ENCODE measurements at regions not wholly inside any gene's neighbourhood (a gene's known extent, or its start where the extent isn't known, plus 50 kb on each side); places are given as distances from the start of the nearest gene placed in this dataset.

- no peak for TF ChIP-seq GATA1 (IDR thresholded peaks at IDR 0.05; ENCODE audit: low read depth, low read length)
- no peak for TF ChIP-seq POLR2A (IDR thresholded peaks at IDR 0.05; ENCODE audit: low read length)
- no peak for DNase-seq
Measured at GRCh38 chr3:55367384-55367783, 119.7 kb downstream of the WNT5A start.

- TF ChIP-seq POLR2A (IDR thresholded peaks at IDR 0.05; ENCODE audit: low read length) (no peak), GATA1 (IDR thresholded peaks at IDR 0.05; ENCODE audit: low read depth, low read length) (no peak)
- no peak for DNase-seq
Measured at GRCh38 chr3:55364421-55364820, 122.7 kb downstream of the WNT5A start.

GRCh38 chr3:55362210-55362960 lies 124.7 kb downstream of the WNT5A start:
- no peak for DNase-seq

GRCh38 chr3:55357796-55358195 lies 129.3 kb downstream of the WNT5A start:
- no peak for DNase-seq
- TF ChIP-seq POLR2A (IDR thresholded peaks at IDR 0.05; ENCODE audit: low read length) (no peak), GATA1 (IDR thresholded peaks at IDR 0.05; ENCODE audit: low read depth, low read length) (no peak)

More at GRCh38 chr3:55362210-55362960, 124.7 kb downstream of the WNT5A start:
- TF ChIP-seq GATA1 (IDR thresholded peaks at IDR 0.05; ENCODE audit: low read depth, low read length) (no peak), POLR2A (IDR thresholded peaks at IDR 0.05; ENCODE audit: low read length) (no peak)

DNA sequence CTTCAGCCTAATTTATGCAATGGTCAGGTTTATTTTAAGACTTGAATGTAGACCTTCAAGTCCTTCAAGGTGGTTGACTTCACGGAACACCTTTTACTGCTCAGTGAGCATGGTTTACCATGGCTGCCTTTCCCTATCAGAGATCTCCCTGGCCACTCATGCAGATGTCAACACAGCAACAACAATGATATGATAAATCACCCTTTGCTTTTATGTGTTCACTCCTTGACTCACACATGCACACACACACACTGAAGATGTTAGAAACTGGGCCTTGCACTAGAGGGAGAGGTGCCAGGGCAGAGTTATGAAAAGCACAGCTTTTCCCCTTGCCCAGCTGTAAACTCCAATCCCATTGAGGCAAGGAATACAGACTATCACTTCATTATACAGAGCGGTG lies 134.4 kb downstream of the WNT5A start:
- TF ChIP-seq POLR2A (IDR thresholded peaks at IDR 0.05; ENCODE audit: low read length): no peak
- TF ChIP-seq GATA1 (IDR thresholded peaks at IDR 0.05; ENCODE audit: low read depth, low read length): no peak
- no peak for DNase-seq

- DNase-seq: no peak
- TF ChIP-seq POLR2A (IDR thresholded peaks at IDR 0.05; ENCODE audit: low read length) (no peak), GATA1 (IDR thresholded peaks at IDR 0.05; ENCODE audit: low read depth, low read length) (no peak)
Measured at GRCh38 chr3:55349851-55350250, 137.3 kb downstream of the WNT5A start.

DNA sequence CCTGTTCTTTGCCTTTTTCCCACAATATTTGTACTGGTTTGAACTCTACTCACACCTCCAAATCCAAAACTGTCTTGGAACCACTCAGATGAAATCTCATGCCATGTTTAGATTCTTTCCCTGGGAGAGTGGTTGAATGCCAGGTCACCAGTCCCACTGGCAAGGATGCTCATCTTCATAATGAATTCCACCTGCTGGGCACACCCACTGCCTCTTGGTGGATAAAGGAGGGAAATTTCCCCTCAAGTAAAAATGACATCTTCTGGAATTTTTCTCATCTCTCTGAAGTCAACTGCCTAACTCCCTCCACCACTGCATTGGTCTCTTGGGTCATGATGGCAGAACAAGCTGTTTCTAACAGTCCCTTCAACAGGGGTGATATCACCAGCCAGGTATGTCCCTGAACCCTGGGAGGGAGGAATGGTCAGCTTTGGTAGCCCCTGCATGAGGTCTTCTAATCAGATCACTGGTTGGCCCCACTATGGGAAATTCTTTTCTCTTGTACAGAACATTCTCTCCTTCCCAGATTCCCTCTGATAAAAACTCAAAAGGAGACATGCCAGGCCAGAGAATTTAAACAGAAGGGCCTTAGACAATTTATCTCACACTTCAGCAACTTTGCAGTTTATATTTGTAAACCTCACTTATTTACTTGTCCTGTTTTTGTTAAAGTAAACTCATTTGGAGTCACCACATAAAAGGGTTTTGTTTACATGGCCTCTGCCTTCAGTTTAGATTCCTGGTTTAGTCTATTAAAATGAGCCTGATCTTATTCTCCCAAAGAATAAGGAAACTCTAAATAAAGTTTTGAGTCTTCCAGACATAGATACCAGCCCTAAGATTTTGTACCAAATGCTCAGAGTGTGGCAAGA lies 143.4 kb downstream of the WNT5A start:
- no peak for DNase-seq
- no peak for TF ChIP-seq GATA1 (IDR thresholded peaks at IDR 0.05; ENCODE audit: low read depth, low read length)
- no peak for TF ChIP-seq POLR2A (IDR thresholded peaks at IDR 0.05; ENCODE audit: low read length)

DNA sequence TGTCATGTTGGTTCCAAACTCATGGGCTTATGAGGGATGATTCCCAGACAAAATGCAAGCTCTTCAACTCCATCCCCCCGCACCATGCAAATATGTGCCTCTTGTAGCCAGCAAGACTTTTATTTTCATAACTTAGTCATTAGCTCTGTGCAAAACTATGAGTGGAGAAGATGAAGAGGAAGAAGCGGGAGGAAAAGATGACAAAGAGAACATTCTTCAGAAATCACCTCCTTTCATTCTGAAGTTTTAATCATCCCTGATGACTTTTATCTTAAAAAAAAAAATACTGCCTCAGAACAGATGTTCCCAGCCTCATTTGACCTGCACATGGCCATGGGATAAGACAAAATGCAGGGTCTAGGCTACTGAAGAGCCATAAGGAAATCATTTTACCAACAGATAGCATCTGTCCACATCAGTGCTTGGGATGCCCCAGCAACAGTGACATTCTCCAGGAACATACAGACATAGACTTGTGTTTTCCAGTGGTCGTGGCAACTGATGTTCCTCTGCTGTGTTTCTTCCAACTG lies 145.5 kb downstream of the WNT5A start:
- TF ChIP-seq GATA1 (IDR thresholded peaks at IDR 0.05; ENCODE audit: low read depth, low read length) (no peak), POLR2A (IDR thresholded peaks at IDR 0.05; ENCODE audit: low read length) (no peak)
- DNase-seq: no peak

DNA sequence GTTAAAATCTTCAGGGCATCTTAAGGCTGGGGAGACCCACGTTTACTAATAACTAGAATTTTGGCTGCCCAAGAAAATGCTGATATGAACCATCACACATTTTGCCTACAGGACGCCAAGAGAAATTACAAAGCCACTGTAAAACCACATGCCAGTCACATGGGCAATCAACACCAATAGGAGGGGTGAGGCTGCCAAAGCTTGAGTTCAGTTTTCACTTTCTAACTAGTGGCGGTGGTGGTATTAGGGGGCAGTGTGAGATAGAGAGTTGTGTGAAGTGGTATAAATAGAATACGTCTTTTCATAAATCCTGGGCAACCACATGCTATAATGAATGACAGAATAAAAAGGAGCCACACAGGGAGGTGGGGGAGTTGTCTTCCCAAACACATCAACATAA lies 147.3 kb downstream of the WNT5A start:
- no peak for TF ChIP-seq POLR2A (IDR thresholded peaks at IDR 0.05; ENCODE audit: low read length)
- TF ChIP-seq GATA1 (IDR thresholded peaks at IDR 0.05; ENCODE audit: low read depth, low read length): no peak
- no peak for DNase-seq

DNA sequence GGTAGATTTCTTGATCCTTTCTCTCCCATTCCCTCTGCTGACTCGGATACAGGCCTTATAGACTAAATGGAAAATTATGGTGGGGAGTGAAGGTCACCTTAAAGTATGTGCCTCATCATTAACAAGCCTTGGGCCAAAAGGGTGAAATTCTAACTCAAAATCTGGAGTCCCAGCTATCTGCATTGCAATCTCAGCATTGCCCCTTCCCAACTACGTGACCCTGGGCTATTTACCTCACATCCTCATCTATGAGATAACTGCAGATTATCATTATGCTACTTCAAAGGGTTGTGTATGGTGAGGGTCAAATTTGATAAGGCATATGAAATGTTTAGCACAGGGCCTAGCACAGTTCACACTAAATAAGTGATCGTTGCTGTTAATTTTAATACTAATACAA lies 147.7 kb downstream of the WNT5A start:
- TF ChIP-seq POLR2A (IDR thresholded peaks at IDR 0.05; ENCODE audit: low read length) (no peak), GATA1 (IDR thresholded peaks at IDR 0.05; ENCODE audit: low read depth, low read length) (no peak)
- no peak for DNase-seq

- TF ChIP-seq POLR2A (IDR thresholded peaks at IDR 0.05; ENCODE audit: low read length): no peak
- TF ChIP-seq GATA1 (IDR thresholded peaks at IDR 0.05; ENCODE audit: low read depth, low read length): no peak
- DNase-seq: no peak
Measured at GRCh38 chr3:55337641-55338180, 149.4 kb downstream of the WNT5A start.

DNA sequence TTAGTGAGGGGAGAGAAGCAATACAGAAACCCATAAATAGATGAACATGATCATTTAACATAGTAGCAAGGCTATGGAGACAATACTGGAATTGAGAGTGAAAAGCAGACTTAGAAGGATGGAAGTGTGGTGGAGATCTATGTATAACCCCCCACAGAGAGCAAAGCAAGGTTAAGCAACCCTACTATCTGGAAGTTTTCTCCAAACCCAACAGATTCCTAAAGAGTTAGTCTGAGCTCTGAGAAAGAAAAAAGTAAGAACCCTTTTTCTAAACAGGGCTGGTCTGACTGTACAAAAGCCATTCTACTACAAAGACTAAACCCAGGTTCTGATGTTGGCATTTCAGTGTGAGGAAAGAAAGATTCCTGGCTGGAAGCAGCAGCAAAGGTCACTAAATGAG lies 153.2 kb downstream of the WNT5A start:
- no peak for DNase-seq
- TF ChIP-seq GATA1 (IDR thresholded peaks at IDR 0.05; ENCODE audit: low read depth, low read length): no peak
- no peak for TF ChIP-seq POLR2A (IDR thresholded peaks at IDR 0.05; ENCODE audit: low read length)

DNA sequence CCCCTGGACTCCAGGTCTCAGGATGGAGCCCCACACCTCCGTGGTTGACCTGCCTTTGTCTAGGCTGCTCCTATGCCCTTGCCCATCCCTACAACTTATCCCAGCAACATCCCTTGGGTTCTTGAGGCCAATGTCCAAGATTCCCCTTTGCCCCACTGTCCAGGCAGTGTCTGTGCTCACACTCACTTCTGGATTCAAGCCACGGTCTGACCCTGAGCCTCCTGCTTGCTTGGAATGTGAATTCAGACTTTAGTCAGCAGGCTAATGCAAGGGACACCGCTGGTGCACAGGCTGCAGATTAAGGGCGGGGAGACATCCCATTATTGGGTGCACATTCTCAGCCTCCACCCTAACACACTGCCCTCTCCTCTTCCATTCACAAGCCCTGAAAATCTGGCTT lies 154.1 kb downstream of the WNT5A start:
- TF ChIP-seq GATA1 (IDR thresholded peaks at IDR 0.05; ENCODE audit: low read depth, low read length): no peak
- DNase-seq: no peak

- no peak for DNase-seq
- TF ChIP-seq GATA1 (IDR thresholded peaks at IDR 0.05; ENCODE audit: low read depth, low read length): no peak
Measured at GRCh38 chr3:55332176-55332575, 154.9 kb downstream of the WNT5A start.

All from erythroblast (primary cell).